ENCODE measurements at regions not wholly inside any gene's neighbourhood (a gene's known extent, or its start where the extent isn't known, plus 50 kb on each side); places are given as distances from the start of the nearest gene placed in this dataset.

- TF ChIP-seq TAF1 (IDR thresholded peaks at IDR 0.05; ENCODE audit: low read depth, low read length) (no peak), POLR2A (IDR thresholded peaks at IDR 0.05; ENCODE audit: low read depth, low read length) (no peak), POLR2AphosphoS5 (IDR thresholded peaks at IDR 0.05; ENCODE audit: low read depth, low read length) (no peak)
These were observed 1375.2 kb downstream of the TBC1D22A start for GRCh38 chr22:48137640-48138039.

Measured in GM12891 (cell line).